IPS DF 6.9 (cell line): ENCODE measurements at regions not wholly inside any gene's neighbourhood (a gene's known extent, or its start where the extent isn't known, plus 50 kb on each side); places are given as distances from the start of the nearest gene placed in this dataset.
A peak's percentile ranks its signal among the peaks of the same experiment; 100 is the strongest.
"Not testable (repeated sequence)": the region's sequence is repeated elsewhere in the genome, so short reads cannot be mapped to it uniquely, and the experiment has no call there.

Source experiments
- DNase-seq: peaks from one replicate; pipeline ENCODE4 v3.0.0-alpha.2; 2013; ENCODE audit warnings: low read depth, low spot score
- H3K27ac ChIP-seq: one replicate; pipeline ENCODE4 v1.5.1; 2013; ENCODE audit warnings: low read length, control low read depth
- H3K27me3 ChIP-seq: 2 replicates; pipeline ENCODE4 v1.6.1; 2013; ENCODE audit warnings: mild to moderate bottlenecking, low read length; ENCODE audit not compliant: control insufficient read depth, insufficient read depth
- H3K36me3 ChIP-seq: 2 replicates; pipeline ENCODE4 v1.6.1; 2013; ENCODE audit warnings: low read length; ENCODE audit not compliant: control insufficient read depth, insufficient read depth
- H3K4me1 ChIP-seq: 2 replicates; pipeline ENCODE4 v1.6.1; 2013; ENCODE audit warnings: low read length; ENCODE audit not compliant: control insufficient read depth, insufficient read depth
- H3K4me3 ChIP-seq: 2 replicates; pipeline ENCODE4 v1.5.1; 2013; ENCODE audit warnings: mild to moderate bottlenecking, low read length
- H3K9me3 ChIP-seq: 2 replicates; pipeline ENCODE4 v1.6.1; 2013; ENCODE audit warnings: low read length, inconsistent platforms; ENCODE audit not compliant: control insufficient read depth, insufficient read depth
- WGBS: extraction: QIAGEN DNeasy Blood & Tissue Kit; methylation state at CpG from one replicate; pipeline ENCODE4 v1.1.7; 2013; ENCODE audit warnings: mixed read lengths, missing lambda C conversion rate; ENCODE audit not compliant: insufficient read length, insufficient coverage; 5-methylcytosine and 5-hydroxymethylcytosine counted together

DNA sequence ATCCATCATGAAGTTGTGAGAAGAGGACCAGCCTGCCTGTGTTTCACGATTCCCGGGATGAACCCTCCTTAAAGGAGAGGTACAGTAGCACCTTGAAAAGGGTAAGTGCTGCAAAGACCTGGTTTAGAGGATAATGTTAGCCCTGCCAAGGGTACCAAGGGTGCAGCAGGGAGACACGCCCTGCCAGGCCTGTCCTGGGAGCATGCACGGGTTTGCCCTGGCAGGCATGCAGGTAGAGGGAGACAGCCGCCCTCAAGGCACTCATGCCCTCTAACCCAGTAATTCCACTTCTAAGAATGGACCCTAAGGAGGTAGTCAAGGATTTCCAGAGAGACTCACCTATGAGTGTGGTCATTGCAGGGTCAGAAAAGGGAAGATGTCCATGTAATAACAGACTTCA, 65.0 kb downstream of the DIO3 start:
- Histone ChIP-seq H3K27me3 (peaks cover 2% of the 10 kb centered on the region; the same call in 1 of the 2 replicates), H3K9me3 (no peaks in the 10 kb centered on the region), H3K4me1 (peaks cover 7% of the 10 kb centered on the region), H3K27ac (no peak overlapping the region), H3K36me3 (no peaks in the 10 kb centered on the region), H3K4me3 (no peak overlapping the region)
- DNase-seq, result no peak
- WGBS, result no CpG with 5 or more reads among the region's 5 CpGs

DNA sequence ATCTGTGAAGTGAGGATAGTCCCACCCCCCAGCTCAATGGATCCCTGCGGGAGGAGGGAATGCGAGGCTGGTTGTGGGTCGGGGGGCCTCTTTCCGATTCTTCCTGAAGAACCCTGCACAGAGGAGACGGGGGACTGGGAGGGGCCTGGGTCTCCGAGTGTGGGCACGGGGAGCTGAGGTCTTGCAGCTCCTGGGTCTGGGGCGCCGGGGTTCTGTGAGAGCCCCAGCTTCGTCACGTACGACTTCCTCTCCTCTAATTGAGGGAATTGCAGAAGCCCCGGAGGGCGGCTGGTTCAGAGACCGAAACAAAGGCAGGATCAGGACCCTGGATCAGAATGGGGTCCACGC, 66.6 kb downstream of the DIO3 start:
- peaks cover 2% of the 10 kb centered on the region; the same call in 1 of the 2 replicates for H3K27me3 ChIP-seq
- no peak overlapping the region for H3K4me3 ChIP-seq
- H3K27ac ChIP-seq, result no peak overlapping the region
- DNase-seq, result no peak
- H3K36me3 ChIP-seq, result no peaks in the 10 kb centered on the region
- no CpG with 5 or more reads among the region's 16 CpGs for WGBS
- H3K9me3 ChIP-seq, result no peaks in the 10 kb centered on the region
- peaks cover 7% of the 10 kb centered on the region for H3K4me1 ChIP-seq

DNA sequence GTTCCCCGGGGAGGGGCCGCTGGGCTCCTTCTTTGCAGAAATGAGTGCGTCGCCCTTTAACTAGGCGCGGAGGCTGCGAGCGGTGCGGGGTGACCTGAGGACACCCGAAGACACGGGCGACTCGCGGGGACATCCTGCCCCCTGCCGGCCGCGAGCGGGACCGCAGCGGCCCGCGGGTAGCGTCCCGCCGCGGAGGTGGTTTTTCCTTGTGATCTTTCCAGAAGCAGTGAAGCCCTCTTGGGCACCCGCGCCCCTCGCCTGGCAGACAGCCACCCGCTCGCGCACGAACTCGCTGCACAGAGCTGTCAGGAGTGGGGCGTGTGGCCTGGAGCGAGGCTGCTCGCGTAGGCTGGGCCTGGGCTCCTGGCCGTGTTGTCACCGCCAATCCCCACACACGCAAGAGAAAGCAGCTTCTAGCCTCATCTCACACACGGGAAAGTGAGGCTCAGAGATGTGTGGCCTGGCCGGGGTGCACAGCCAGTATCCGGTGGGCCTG, 67.2 kb downstream of the DIO3 start:
- Histone ChIP-seq H3K4me3 (no peak overlapping the region), H3K27ac (no peak overlapping the region), H3K36me3 (no peaks in the 10 kb centered on the region), H3K27me3 (peaks cover 2% of the 10 kb centered on the region; the same call in 1 of the 2 replicates), H3K4me1 (peaks cover 7% of the 10 kb centered on the region), H3K9me3 (no peaks in the 10 kb centered on the region)
- no CpG with 5 or more reads among the region's 44 CpGs for WGBS
- peak; percentile 47 for DNase-seq

DNA sequence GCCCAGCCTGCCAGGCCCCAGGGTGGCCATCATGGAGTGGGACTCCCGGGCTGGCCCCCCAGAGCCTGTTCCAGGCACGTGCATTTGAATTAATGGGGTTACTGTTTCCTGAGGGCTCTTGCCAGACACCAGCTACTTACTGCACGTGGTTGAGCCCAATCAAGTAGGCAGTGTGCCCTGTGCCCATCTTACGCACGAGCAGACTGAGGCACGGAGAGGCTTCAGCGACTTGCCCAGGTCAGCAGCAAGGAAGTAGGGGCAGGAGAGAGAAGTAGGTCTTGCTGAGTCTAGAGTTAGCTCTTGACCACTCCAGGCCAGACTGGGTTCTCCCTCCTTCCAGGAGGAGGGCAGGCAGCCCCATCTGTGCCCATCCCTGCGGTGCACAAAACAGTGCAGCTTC, 67.7 kb downstream of the DIO3 start:
- Histone ChIP-seq H3K27me3 (peaks cover 2% of the 10 kb centered on the region; the same call in 1 of the 2 replicates), H3K27ac (no peak overlapping the region), H3K36me3 (no peaks in the 10 kb centered on the region), H3K9me3 (no peaks in the 10 kb centered on the region), H3K4me3 (no peak overlapping the region), H3K4me1 (peaks cover 5% of the 10 kb centered on the region)
- no peak for DNase-seq
- WGBS, result no CpG with 5 or more reads among the region's 8 CpGs

DNA sequence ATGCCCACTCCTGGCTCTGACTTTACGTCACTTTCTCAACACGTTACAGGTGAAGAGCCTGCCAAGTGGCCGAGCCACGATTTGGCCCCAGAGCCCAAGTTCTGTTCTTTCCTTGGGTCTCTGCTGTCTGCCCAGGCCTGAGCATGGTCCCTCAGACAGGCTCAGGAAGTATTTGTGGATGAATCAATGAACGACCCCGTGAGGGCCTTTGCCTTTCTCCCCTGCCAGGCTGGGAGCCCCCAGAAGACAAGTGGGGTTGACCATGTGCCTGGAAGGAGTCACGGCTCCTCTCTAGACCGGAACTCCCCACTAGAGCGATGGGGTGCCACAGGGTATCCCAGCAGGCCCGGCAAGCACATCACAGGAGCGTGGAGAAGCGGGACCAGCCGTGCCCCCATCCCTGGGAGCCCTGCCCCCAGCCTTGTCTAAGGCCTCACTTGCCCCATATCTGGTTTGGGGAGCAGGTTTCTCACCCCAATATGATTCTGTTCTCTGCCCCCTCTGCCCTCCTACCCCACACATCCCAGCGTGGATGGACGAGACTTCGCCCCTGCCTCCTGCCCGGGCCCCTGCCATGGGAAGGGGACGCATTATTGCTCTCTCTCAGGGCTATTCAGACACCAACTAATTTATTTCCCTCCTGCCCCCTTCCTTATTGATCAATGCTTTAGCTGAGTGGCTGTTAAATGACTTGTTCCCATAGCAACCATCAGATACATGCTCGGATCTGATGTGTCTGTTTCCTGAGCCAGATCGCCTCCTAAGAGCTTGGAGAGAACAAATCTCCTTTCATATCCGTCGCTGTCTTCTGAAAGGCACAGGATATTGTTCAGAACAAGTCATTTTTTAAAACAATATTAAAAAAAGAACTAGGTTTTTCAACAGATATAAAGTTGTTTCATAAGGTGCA, 69.0 kb downstream of the DIO3 start:
- DNase-seq, result no peak
- Histone ChIP-seq H3K4me3 (no peak overlapping the region), H3K27ac (no peak overlapping the region), H3K36me3 (no peaks in the 10 kb centered on the region), H3K4me1 (0 out of 2 replicates have a peak, but pooled peaks cover 2% of the 10 kb centered on the region), H3K27me3 (peaks cover 2% of the 10 kb centered on the region; the same call in 1 of the 2 replicates), H3K9me3 (no peaks in the 10 kb centered on the region)
- no CpG with 5 or more reads among the region's 22 CpGs for WGBS

DNA sequence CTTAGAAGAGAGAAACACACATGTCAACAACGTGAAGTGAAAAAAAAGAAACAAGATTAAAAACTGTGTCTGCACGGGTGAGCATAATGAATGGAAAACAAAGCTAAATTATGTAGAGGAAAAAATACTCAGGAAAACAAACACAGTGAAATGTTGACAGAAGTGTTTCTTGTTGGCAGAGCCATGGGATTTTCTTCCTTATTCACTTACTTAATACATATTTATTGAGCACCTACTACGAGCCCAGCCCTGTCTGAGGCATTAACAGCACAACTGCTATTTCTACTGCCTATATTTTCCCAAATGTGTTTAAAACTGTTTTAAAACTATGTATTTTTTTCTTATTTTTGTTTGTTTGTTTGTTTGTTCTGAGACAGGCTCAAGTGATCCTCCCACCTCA, 69.9 kb downstream of the DIO3 start:
- H3K27ac ChIP-seq, result no peak overlapping the region
- H3K9me3 ChIP-seq, result no peaks in the 10 kb centered on the region
- H3K36me3 ChIP-seq, result no peaks in the 10 kb centered on the region
- WGBS, result no CpG with 5 or more reads among the region's 3 CpGs
- peaks cover 2% of the 10 kb centered on the region; the same call in 1 of the 2 replicates for H3K27me3 ChIP-seq
- DNase-seq, result no peak
- H3K4me3 ChIP-seq, result no peak overlapping the region
- 0 out of 2 replicates have a peak, but pooled peaks cover 2% of the 10 kb centered on the region for H3K4me1 ChIP-seq

DNA sequence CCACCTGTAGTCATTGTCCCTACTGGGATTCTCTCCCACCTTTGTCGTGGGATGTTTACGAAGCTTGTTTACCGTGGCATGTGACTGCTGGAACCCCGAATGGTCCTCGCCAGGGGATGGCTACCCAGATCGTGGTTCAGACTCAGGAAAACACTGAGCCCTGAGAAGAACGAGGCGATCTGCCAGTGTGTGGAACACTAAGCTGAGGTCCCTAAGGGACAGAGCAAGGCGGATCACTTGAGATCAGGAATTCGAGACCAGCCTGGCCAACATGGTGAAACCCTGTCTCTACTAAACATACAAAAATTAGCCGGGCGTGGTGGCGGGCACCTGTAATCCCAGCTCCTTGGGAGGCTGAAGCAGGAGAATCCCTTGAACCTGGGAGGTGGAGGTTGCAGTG, 70.7 kb downstream of the DIO3 start:
- H3K36me3 ChIP-seq, H3K9me3 ChIP-seq, DNase-seq, H3K4me1 ChIP-seq, H3K27me3 ChIP-seq, H3K4me3 ChIP-seq, H3K27ac ChIP-seq: not testable (repeated sequence)
- WGBS, result no CpG with 5 or more reads among the region's 13 CpGs

DNA sequence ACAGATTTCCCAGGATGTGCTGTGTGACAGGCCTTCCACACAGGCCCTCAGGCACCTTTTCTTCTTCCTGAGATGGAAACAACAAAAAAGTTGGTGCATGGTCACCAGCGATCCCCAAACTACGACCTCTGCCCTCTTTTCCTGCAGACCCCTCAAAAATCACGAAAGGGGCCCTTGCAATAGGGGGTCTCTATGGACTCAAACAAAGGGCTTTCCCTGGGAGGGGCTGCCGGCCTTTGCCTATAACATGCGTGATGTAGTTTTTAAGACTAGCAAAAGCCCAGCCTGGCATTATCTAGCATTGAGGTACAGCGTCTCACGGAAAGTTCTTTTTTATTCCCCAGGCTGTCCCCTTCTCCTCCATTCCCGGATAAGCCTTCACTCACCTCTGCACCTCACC, 71.2 kb downstream of the DIO3 start:
- peaks cover 2% of the 10 kb centered on the region; the same call in 1 of the 2 replicates for H3K27me3 ChIP-seq
- 0 out of 2 replicates have a peak, but pooled peaks cover 2% of the 10 kb centered on the region for H3K4me1 ChIP-seq
- H3K4me3 ChIP-seq, result no peak overlapping the region
- no peaks in the 10 kb centered on the region for H3K36me3 ChIP-seq
- DNase-seq, result no peak
- H3K27ac ChIP-seq, result no peak overlapping the region
- no CpG with 5 or more reads among the region's 8 CpGs for WGBS
- H3K9me3 ChIP-seq, result no peaks in the 10 kb centered on the region

DNA sequence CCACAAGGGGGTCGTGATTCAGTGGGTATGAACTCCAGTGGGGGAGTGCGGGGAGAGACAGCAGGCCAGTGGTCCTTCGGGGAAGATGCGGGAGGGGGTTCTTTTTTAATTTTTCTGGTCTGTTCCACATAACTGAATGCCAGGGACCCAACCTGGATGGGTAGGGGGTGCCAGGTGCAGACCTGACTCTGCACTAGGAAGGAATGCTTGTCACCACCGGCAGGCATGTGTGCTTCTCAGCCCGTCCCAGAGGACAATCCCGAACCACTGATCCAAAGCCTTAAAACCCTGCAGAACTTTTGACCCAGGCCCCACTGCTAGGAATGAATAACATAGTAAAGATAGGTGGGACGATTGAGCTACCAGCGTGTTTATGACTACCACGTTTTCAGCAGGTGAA, 72.0 kb downstream of the DIO3 start:
- no peak overlapping the region for H3K27ac ChIP-seq
- no peak for DNase-seq
- H3K36me3 ChIP-seq, result no peaks in the 10 kb centered on the region
- no peaks in the 10 kb centered on the region for H3K9me3 ChIP-seq
- H3K4me1 ChIP-seq, result 0 out of 2 replicates have a peak, but pooled peaks cover 2% of the 10 kb centered on the region
- no CpG with 5 or more reads among the region's 10 CpGs for WGBS
- no peak overlapping the region for H3K4me3 ChIP-seq
- peaks cover 2% of the 10 kb centered on the region; the same call in 1 of the 2 replicates for H3K27me3 ChIP-seq

DNA sequence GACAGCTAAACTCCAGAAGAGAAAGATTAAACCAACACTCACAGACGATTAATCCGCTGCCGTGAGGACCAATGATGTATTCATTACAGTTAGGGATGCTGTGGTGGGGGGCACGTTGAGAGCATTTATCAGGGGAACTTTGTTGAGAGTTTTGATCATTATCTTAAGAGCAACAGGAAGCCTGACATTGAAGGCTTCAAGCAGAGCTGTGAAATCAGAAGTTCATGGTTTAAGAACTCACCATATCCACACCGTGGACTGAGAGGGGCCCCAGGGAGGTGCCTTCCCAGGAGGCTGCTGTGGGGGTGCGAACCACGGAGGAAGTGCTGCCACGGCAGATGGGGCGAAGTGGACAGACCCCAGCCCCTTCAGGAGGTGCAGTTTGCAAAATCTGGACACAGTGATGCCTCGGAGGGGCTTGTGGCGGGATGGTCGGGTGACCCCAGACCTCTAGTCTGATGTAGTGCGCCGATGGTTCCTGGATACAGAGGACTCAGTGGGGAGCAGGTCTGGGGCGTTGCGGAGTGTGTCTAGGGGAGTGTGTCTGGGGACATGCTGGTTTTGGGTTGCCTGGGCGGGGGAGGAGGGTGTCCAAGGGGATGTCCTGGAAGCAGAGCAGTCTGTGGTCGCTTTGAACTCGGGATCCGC, 73.0 kb downstream of the DIO3 start:
- Histone ChIP-seq H3K36me3 (no peaks in the 10 kb centered on the region), H3K4me3 (no peak overlapping the region), H3K9me3 (no peaks in the 10 kb centered on the region), H3K27ac (no peak overlapping the region), H3K27me3 (no peaks in the 10 kb centered on the region), H3K4me1 (no peaks in the 10 kb centered on the region)
- DNase-seq, result no peak
- no CpG with 5 or more reads among the region's 20 CpGs for WGBS
